ENCODE measurements at regions not wholly inside any gene's neighbourhood (a gene's known extent, or its start where the extent isn't known, plus 50 kb on each side); places are given as distances from the start of the nearest gene placed in this dataset.
"Not testable (repeated sequence)": the region's sequence is repeated elsewhere in the genome, so short reads cannot be mapped to it uniquely, and the experiment has no call there.

DNA sequence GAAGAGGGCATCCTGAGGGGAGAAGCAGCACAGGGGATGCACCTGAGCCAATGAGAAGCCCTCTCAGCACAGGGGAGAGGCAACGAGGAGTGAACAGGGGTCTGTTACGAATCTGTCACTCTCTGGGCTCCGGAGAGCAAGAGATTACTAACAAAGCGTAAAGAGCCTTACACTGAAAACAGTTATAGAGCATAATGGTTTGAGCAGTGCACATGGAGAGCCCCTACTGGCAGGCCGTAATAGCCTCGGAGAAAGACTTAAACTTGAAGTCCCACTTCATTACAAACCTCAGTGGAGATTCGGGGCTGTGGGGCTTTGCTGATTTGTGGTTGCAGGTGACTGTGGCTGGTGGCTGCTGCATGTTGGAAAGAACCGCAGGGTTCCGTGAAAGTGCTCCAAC, 271.5 kb upstream of the TMC3 start:
- Mint-ChIP-seq H3K4me3 (no peak overlapping the region), H3K27ac (no peak overlapping the region), H3K9me3 (peaks cover 21% of the 10 kb centered on the region), H3K4me1 (peaks cover 10% of the 10 kb centered on the region), H3K36me3 (peaks cover 5% of the 10 kb centered on the region), H3K27me3 (ENCODE audit: low read depth) (no peaks in the 10 kb centered on the region)
- TF ChIP-seq, protein P1, sequence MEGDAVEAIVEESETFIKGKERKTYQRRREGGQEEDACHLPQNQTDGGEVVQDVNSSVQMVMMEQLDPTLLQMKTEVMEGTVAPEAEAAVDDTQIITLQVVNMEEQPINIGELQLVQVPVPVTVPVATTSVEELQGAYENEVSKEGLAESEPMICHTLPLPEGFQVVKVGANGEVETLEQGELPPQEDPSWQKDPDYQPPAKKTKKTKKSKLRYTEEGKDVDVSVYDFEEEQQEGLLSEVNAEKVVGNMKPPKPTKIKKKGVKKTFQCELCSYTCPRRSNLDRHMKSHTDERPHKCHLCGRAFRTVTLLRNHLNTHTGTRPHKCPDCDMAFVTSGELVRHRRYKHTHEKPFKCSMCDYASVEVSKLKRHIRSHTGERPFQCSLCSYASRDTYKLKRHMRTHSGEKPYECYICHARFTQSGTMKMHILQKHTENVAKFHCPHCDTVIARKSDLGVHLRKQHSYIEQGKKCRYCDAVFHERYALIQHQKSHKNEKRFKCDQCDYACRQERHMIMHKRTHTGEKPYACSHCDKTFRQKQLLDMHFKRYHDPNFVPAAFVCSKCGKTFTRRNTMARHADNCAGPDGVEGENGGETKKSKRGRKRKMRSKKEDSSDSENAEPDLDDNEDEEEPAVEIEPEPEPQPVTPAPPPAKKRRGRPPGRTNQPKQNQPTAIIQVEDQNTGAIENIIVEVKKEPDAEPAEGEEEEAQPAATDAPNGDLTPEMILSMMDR (IDR thresholded peaks at IDR 0.05; ENCODE audit: unreplicated experiment) = no peak
- DNase-seq (ENCODE audit: low spot score in 2 of 2, unreplicated experiment in 2 of 2) = no peak

- TF ChIP-seq, protein P1 (IDR thresholded peaks at IDR 0.05; ENCODE audit: unreplicated experiment) = no peak
- Mint-ChIP-seq H3K36me3 (peaks cover 20% of the 10 kb centered on the region), H3K4me3 (no peak overlapping the region), H3K4me1 (peaks cover 10% of the 10 kb centered on the region), H3K9me3 (peaks cover 24% of the 10 kb centered on the region), H3K27ac (peak overlapping the region; percentile 19), H3K27me3 (ENCODE audit: low read depth) (no peaks in the 10 kb centered on the region)
- no peak for DNase-seq (ENCODE audit: low spot score in 2 of 2, unreplicated experiment in 2 of 2)
Observed at GRCh38 chr15:81643771-81644170, 269.8 kb upstream of the TMC3 start.

GRCh38 chr15:81642451-81642990, 268.5 kb upstream of the TMC3 start:
- Mint-ChIP-seq H3K9me3 (peaks cover 30% of the 10 kb centered on the region), H3K36me3 (peaks cover 28% of the 10 kb centered on the region), H3K4me3 (no peak overlapping the region), H3K4me1 (peaks cover 10% of the 10 kb centered on the region), H3K27ac (peak overlapping the region; percentile 17), H3K27me3 (ENCODE audit: low read depth) (no peaks in the 10 kb centered on the region)
- DNase-seq (ENCODE audit: low spot score in 2 of 2, unreplicated experiment in 2 of 2) = no peak
- TF ChIP-seq, protein P1 (IDR thresholded peaks at IDR 0.05; ENCODE audit: unreplicated experiment) = no peak

GRCh38 chr15:81636064-81636463, 262.1 kb upstream of the TMC3 start:
- H3K4me3 Mint-ChIP-seq; DNase-seq (ENCODE audit: low spot score in 2 of 2, unreplicated experiment in 2 of 2); H3K27me3 Mint-ChIP-seq (ENCODE audit: low read depth); H3K27ac Mint-ChIP-seq; H3K4me1 Mint-ChIP-seq: not testable (repeated sequence)
- Mint-ChIP-seq H3K9me3 (peaks cover 55% of the 10 kb centered on the region), H3K36me3 (peaks cover 45% of the 10 kb centered on the region)

- Mint-ChIP-seq H3K27ac (no peak overlapping the region), H3K9me3 (peaks cover 39% of the 10 kb centered on the region), H3K27me3 (ENCODE audit: low read depth) (peaks cover 2% of the 10 kb centered on the region), H3K36me3 (peaks cover 26% of the 10 kb centered on the region), H3K4me1 (no peaks in the 10 kb centered on the region), H3K4me3 (no peak overlapping the region)
- DNase-seq (ENCODE audit: low spot score in 2 of 2, unreplicated experiment in 2 of 2) = no peak
- TF ChIP-seq, protein P1 (IDR thresholded peaks at IDR 0.05; ENCODE audit: unreplicated experiment) = no peak
Observed at GRCh38 chr15:81633889-81634288, 259.9 kb upstream of the TMC3 start.

GRCh38 chr15:81625896-81626295, 251.9 kb upstream of the TMC3 start:
- TF ChIP-seq, protein P1 (IDR thresholded peaks at IDR 0.05; ENCODE audit: unreplicated experiment) = no peak
- no peak for DNase-seq (ENCODE audit: low spot score in 2 of 2, unreplicated experiment in 2 of 2)
- H3K27ac Mint-ChIP-seq = no peak overlapping the region
- H3K9me3 Mint-ChIP-seq = peaks cover 19% of the 10 kb centered on the region
- H3K4me3 Mint-ChIP-seq = no peak overlapping the region
- H3K27me3 Mint-ChIP-seq (ENCODE audit: low read depth) = no peaks in the 10 kb centered on the region
- H3K36me3 Mint-ChIP-seq = peaks cover 12% of the 10 kb centered on the region
- peaks cover 7% of the 10 kb centered on the region for H3K4me1 Mint-ChIP-seq
